Activated T-cell treated with anti-CD3 and anti-CD28 coated beads, Interleukin-2, amount 50 U/mL, for 24 hours (primary cell): ENCODE measurements at regions not wholly inside any gene's neighbourhood (a gene's known extent, or its start where the extent isn't known, plus 50 kb on each side); places are given as distances from the start of the nearest gene placed in this dataset.

Experiments used
- DNase-seq: peaks from one replicate; pipeline ENCODE4 v3.0.0-alpha.2; 2020
- H3K27ac Mint-ChIP-seq: 2 replicates; pipeline ENCODE4 v1.8.0; 2020; ENCODE audit warnings: mild to moderate bottlenecking, mixed read lengths
- H3K27me3 Mint-ChIP-seq: 2 replicates; pipeline ENCODE4 v1.8.0; 2020; ENCODE audit warnings: mixed read lengths
- H3K36me3 Mint-ChIP-seq: 2 replicates; pipeline ENCODE4 v1.8.0; 2020; ENCODE audit warnings: low read depth, mixed read lengths
- H3K4me1 Mint-ChIP-seq: 2 replicates; pipeline ENCODE4 v1.8.0; 2020; ENCODE audit warnings: low read depth, mixed read lengths
- H3K4me3 Mint-ChIP-seq: 2 replicates; pipeline ENCODE4 v1.8.0; 2020; ENCODE audit warnings: mild to moderate bottlenecking, moderate library complexity, mixed read lengths
- H3K9me3 Mint-ChIP-seq: 2 replicates; pipeline ENCODE4 v1.8.0; 2020; ENCODE audit warnings: mixed read lengths

- no peak overlapping the region for H3K27ac Mint-ChIP-seq
- H3K27me3 Mint-ChIP-seq = peaks cover 22% of the 10 kb centered on the region
- H3K4me1 Mint-ChIP-seq = no peaks in the 10 kb centered on the region
- no peaks in the 10 kb centered on the region for H3K36me3 Mint-ChIP-seq
- H3K4me3 Mint-ChIP-seq = no peak overlapping the region
- DNase-seq = no peak
- H3K9me3 Mint-ChIP-seq = peaks cover 2% of the 10 kb centered on the region
Measured at GRCh38 chr12:93192878-93193277, 184.8 kb upstream of the NUDT4 start.

GRCh38 chr12:93195511-93195910, 182.2 kb upstream of the NUDT4 start:
- Mint-ChIP-seq H3K27me3 (peaks cover 30% of the 10 kb centered on the region), H3K36me3 (no peaks in the 10 kb centered on the region), H3K9me3 (peaks cover 2% of the 10 kb centered on the region), H3K4me3 (no peak overlapping the region), H3K4me1 (no peaks in the 10 kb centered on the region), H3K27ac (no peak overlapping the region)
- no peak for DNase-seq

DNA sequence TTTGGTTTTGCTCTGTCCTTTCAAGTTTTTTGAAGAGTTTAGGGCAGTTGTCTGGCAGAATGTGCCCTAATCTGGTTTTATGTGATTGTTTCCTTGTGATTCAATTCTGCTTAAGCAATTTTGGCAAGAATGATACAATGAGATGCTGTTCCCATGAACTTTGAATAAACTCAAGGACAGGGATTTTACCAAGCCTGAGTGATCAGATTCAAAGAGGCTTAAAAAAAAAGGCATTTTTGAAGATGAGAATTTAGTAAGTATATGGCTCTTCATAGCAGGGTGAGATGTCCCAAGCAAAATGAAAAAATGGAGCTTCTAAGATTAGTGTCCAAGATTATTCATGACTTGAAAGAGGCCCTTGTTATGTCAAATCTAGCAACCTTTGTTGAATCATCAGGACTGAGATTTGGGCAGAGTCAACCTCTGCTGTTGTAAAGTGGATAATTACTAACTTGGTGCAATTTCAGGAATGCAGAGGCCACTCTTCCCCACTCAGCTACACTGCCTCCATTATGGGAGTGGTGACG, 180.6 kb upstream of the NUDT4 start:
- Mint-ChIP-seq H3K9me3 (peaks cover 2% of the 10 kb centered on the region), H3K36me3 (no peaks in the 10 kb centered on the region), H3K4me3 (no peak overlapping the region), H3K27ac (no peak overlapping the region), H3K4me1 (no peaks in the 10 kb centered on the region), H3K27me3 (peaks cover 36% of the 10 kb centered on the region)
- DNase-seq = no peak

- Mint-ChIP-seq H3K4me3 (no peak overlapping the region), H3K27me3 (peaks cover 34% of the 10 kb centered on the region), H3K9me3 (peaks cover 2% of the 10 kb centered on the region), H3K36me3 (no peaks in the 10 kb centered on the region), H3K27ac (no peak overlapping the region), H3K4me1 (no peaks in the 10 kb centered on the region)
- no peak for DNase-seq
Measured at GRCh38 chr12:93198086-93198485, 179.6 kb upstream of the NUDT4 start.

DNA sequence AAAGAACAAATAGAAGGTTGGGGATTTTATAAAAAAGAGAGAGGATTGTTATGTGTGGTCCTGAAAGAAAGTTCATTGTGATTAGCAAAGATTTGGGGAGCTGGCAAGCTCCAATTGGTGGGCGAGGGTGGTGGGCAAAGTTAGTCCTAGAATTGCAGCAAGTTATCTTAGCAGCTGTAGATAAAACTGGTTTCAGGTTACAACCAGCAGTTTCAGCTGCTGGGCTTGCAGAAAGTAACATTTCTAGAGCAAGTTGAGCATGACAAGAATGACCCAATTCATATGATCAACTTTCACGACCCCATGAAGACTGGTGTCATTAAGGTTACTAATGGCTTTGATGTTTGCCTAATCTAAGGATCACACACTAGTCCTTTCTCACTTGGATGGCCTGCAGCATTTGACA, 177.9 kb upstream of the NUDT4 start:
- Mint-ChIP-seq H3K36me3 (no peaks in the 10 kb centered on the region), H3K4me3 (no peak overlapping the region), H3K9me3 (no peaks in the 10 kb centered on the region), H3K27me3 (peaks cover 37% of the 10 kb centered on the region), H3K4me1 (no peaks in the 10 kb centered on the region), H3K27ac (no peak overlapping the region)
- no peak for DNase-seq

- Mint-ChIP-seq H3K27ac (no peak overlapping the region), H3K27me3 (peaks cover 37% of the 10 kb centered on the region), H3K9me3 (no peaks in the 10 kb centered on the region), H3K4me3 (no peak overlapping the region), H3K4me1 (no peaks in the 10 kb centered on the region), H3K36me3 (no peaks in the 10 kb centered on the region)
- DNase-seq = no peak
Measured at GRCh38 chr12:93200291-93200917, 177.3 kb upstream of the NUDT4 start.

DNA sequence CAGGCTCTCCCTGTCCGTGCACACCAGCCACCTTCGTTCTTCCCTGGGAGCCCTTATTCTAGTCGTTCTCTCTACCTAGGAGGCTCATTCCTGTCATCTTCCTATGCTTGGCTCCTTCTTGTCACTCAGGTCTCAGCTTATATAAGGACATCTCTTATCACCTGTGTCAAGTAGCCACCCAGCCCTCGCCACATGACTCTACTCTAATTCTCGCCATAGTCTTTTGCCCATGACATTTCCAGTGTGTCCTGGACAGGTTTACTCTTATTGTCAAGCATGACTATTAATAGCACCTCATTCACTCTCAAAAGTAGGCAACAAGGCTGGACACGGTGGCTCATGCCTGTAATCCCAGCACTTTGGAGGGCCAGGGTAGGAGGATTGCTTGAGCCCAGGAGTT, 175.7 kb upstream of the NUDT4 start:
- Mint-ChIP-seq H3K9me3 (no peaks in the 10 kb centered on the region), H3K27me3 (peaks cover 31% of the 10 kb centered on the region), H3K27ac (no peak overlapping the region), H3K4me3 (no peak overlapping the region), H3K4me1 (no peaks in the 10 kb centered on the region), H3K36me3 (no peaks in the 10 kb centered on the region)
- no peak for DNase-seq

DNA sequence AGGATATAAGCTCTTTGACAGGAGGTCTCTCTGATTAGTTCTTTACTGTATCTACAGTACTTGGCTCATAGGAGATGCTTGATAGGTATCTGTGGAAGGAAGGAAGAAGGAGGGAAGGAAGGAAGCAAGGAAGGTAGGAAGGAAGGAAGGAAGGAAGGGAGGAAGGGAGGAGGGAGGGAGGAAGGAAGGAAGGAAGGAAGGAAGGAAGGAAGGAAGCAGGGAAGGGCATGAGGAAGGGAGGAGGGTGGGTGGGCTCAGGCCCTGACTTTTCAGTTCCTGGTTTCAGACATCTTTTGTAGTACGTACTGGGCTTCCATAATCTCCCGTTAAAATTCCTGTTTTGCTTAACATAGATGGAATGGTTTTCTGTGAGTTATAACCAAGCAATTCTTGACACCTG, 175.0 kb upstream of the NUDT4 start:
- H3K9me3 Mint-ChIP-seq = no peaks in the 10 kb centered on the region
- DNase-seq = no peak
- no peaks in the 10 kb centered on the region for H3K36me3 Mint-ChIP-seq
- no peak overlapping the region for H3K4me3 Mint-ChIP-seq
- H3K27ac Mint-ChIP-seq = no peak overlapping the region
- H3K4me1 Mint-ChIP-seq = no peaks in the 10 kb centered on the region
- peaks cover 27% of the 10 kb centered on the region for H3K27me3 Mint-ChIP-seq

- H3K4me3 Mint-ChIP-seq = no peak overlapping the region
- no peak overlapping the region for H3K27ac Mint-ChIP-seq
- H3K9me3 Mint-ChIP-seq = no peaks in the 10 kb centered on the region
- no peaks in the 10 kb centered on the region for H3K36me3 Mint-ChIP-seq
- peaks cover 22% of the 10 kb centered on the region for H3K27me3 Mint-ChIP-seq
- no peaks in the 10 kb centered on the region for H3K4me1 Mint-ChIP-seq
- DNase-seq = no peak
Measured at GRCh38 chr12:93203361-93203760, 174.4 kb upstream of the NUDT4 start.

- Mint-ChIP-seq H3K4me1 (no peaks in the 10 kb centered on the region), H3K4me3 (no peak overlapping the region), H3K36me3 (no peaks in the 10 kb centered on the region), H3K9me3 (no peaks in the 10 kb centered on the region), H3K27ac (no peak overlapping the region), H3K27me3 (peaks cover 18% of the 10 kb centered on the region)
- DNase-seq = no peak
Measured at GRCh38 chr12:93204896-93205295, 172.8 kb upstream of the NUDT4 start.

DNA sequence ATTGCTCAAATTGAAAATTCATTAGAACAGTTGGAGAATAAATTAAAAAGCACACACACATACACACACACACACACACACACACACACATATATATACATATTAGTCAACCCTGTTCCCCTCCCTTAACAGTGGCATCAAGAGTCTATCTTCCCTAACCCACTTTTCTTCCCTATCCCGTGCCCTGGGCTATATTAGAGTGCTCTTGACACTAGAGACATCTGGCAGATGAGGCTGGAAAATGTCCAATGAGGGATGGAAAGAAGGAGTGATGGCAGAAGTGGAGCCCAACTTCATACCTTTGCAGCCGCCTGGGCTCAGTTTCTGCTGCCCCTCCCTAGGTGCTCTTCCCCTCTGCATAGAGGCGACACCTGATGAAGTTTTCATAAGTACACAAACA, 172.4 kb upstream of the NUDT4 start:
- no peak for DNase-seq
- H3K9me3 Mint-ChIP-seq = no peaks in the 10 kb centered on the region
- H3K4me3 Mint-ChIP-seq = no peak overlapping the region
- no peaks in the 10 kb centered on the region for H3K36me3 Mint-ChIP-seq
- H3K4me1 Mint-ChIP-seq = no peaks in the 10 kb centered on the region
- H3K27ac Mint-ChIP-seq = no peak overlapping the region
- peaks cover 14% of the 10 kb centered on the region for H3K27me3 Mint-ChIP-seq

DNA sequence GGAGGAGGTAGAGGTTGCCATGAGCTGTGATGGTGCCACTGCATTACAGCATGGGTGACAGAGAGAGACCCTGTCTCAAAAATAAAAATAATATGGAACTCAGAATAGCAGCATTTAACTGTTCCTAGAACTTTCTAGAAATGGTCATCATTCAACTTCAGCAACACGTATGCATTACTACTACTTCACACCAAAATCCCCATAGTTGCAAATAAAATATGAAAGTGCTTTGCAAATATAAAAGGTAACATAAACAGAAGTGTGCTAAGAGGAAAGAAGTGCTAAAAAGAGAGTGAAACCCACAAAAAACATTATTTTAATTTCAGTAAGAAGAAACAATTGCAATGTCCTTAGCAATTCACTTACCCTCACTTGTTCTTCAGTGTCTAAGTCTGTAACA, 169.7 kb upstream of the NUDT4 start:
- Mint-ChIP-seq H3K4me1 (no peaks in the 10 kb centered on the region), H3K36me3 (no peaks in the 10 kb centered on the region), H3K9me3 (no peaks in the 10 kb centered on the region), H3K27ac (no peak overlapping the region), H3K27me3 (peaks cover 3% of the 10 kb centered on the region), H3K4me3 (no peak overlapping the region)
- DNase-seq = no peak

DNA sequence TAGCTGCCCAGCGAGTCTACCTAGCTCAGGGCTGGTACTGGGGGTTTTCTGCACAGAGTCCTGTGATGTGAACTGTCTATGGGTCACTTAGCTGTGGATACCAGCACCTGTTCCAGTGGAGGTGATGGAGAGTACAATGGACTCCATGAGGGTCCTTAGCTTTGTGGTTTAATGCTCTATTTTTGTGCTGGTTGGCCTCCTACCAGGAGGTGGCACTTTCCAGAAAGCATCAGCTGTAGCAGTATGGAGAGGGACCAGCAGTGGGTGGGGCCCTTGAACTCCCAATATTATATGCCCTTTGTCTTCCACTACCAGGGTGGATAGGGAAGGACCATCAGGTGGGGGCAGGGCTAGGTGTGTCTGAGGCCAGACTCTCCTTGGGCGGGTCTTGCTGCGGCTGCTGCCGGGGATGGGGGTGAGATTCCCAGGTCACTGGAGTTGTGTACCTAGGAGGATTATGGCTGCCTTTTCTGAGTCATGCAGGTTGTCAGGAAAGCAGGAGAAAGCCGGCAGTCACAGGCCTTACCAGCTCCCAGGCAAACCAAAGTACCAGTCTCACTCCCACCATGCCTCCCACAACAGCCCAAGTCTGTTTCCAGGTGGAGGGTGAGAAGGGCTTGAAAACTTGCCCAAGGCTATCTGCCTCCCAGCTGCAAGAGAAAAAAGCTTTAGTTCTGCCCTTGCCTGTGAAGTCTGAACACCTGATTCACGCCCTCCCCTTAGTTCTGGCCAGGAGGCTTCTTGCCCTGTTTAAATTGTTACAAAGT, 163.0 kb upstream of the NUDT4 start:
- no peak for DNase-seq
- no peaks in the 10 kb centered on the region for H3K4me1 Mint-ChIP-seq
- H3K27me3 Mint-ChIP-seq = peaks cover 20% of the 10 kb centered on the region
- no peak overlapping the region for H3K4me3 Mint-ChIP-seq
- H3K36me3 Mint-ChIP-seq = no peaks in the 10 kb centered on the region
- no peaks in the 10 kb centered on the region for H3K9me3 Mint-ChIP-seq
- H3K27ac Mint-ChIP-seq = no peak overlapping the region

- Mint-ChIP-seq H3K36me3 (no peaks in the 10 kb centered on the region), H3K4me3 (no peak overlapping the region), H3K27ac (no peak overlapping the region), H3K4me1 (no peaks in the 10 kb centered on the region), H3K9me3 (no peaks in the 10 kb centered on the region), H3K27me3 (peaks cover 20% of the 10 kb centered on the region)
- no peak for DNase-seq
Measured at GRCh38 chr12:93215290-93215678, 162.4 kb upstream of the NUDT4 start.

DNA sequence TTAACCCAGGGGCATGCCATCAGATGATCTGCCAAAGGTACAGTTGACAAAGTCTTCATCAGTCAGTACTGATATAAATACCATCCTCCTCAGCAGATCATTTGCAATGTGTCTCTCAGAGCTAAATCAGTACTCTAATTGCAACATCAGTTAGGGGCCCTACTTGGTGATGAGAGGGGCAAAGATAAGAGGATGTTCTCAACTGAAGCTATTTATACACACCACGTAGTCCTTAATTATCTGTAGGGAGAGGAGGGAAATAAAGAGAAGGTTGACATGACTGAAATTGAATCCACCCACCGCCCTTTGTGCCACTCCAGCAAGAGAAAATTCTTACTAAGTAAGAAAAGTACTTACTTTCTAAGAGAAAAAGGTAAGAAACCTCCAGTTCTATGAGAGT, 157.8 kb upstream of the NUDT4 start:
- Mint-ChIP-seq H3K36me3 (no peaks in the 10 kb centered on the region), H3K27ac (no peak overlapping the region), H3K4me1 (no peaks in the 10 kb centered on the region), H3K27me3 (peaks cover 20% of the 10 kb centered on the region), H3K4me3 (no peak overlapping the region), H3K9me3 (peaks cover 8% of the 10 kb centered on the region)
- no peak for DNase-seq
